Endothelial cell of umbilical vein (primary cell): ENCODE measurements at regions not wholly inside any gene's neighbourhood (a gene's known extent, or its start where the extent isn't known, plus 50 kb on each side); places are given as distances from the start of the nearest gene placed in this dataset.

Experiments used
- BruUV-seq: library from RNA; stranded (reverse); fragments of 400-500 nt; replicated peaks from 2 replicates; lab custom pipeline; 2021; lab: Mats Ljungman, UMichigan
- CTCF ChIA-PET: fragments of 300-600, 350-600 bp; sonication (Branson Sonifier 250); formaldehyde crosslinking; loops from one replicate; lab custom pipeline; 2021; ENCODE audit warnings: antibody characterized with exemption, inconsistent platforms; lab: Charles Lee
- POLR2A ChIA-PET: fragments of 300-600, 350-600 bp; sonication (Branson Sonifier 250); formaldehyde crosslinking; loops from one replicate; lab custom pipeline; 2021; ENCODE audit warnings: antibody characterized with exemption, inconsistent platforms; lab: Charles Lee
- DNase-seq: peaks from one replicate; pipeline ENCODE4 v3.0.0-alpha.2; 2011; ENCODE audit warnings: low read depth, low spot score
- FAIRE-seq: peaks from 2 replicates; lab custom pipeline; 2011; peaks lifted over from hg19 to GRCh38; lab: Jason Lieb, UNC
- H2AFZ ChIP-seq: 2 replicates; pipeline ENCODE4 v1.6.0; 2012; ENCODE audit warnings: low read depth, low read length, control low read depth, inconsistent platforms
- H3K27ac ChIP-seq: 2 replicates; pipeline ENCODE4 v1.5.1; 2011; ENCODE audit warnings: low read depth, mild to moderate bottlenecking, control low read depth, low read length, moderate library complexity; ENCODE audit not compliant: insufficient read depth
- H3K27me3 ChIP-seq, 2 experiments: 2 replicates each; pipeline versions ENCODE4 v1.6.0 to v1.6.1; 2011; ENCODE audit warnings: low read length in 2 of 2, mixed read lengths in 1 of 2; ENCODE audit not compliant: control insufficient read depth in 2 of 2, insufficient read depth in 2 of 2
- H3K36me3 ChIP-seq, 2 experiments: 2 replicates in 1 of 2; 3 replicates in 1 of 2; pipeline ENCODE4 v1.5.1; 2011; ENCODE audit warnings: low read length in 2 of 2, mild to moderate bottlenecking in 1 of 2, moderate library complexity in 1 of 2; ENCODE audit not compliant: control insufficient read depth in 2 of 2, insufficient read depth in 2 of 2; ENCODE audit errors: extremely low read depth in 1 of 2
- H3K4me1 ChIP-seq: 3 replicates; pipeline ENCODE4 v1.5.1; 2011; ENCODE audit warnings: mild to moderate bottlenecking, low read length; ENCODE audit not compliant: control insufficient read depth, insufficient read depth; ENCODE audit errors: extremely low read depth
- H3K4me2 ChIP-seq: 2 replicates; pipeline ENCODE4 v1.6.1; 2011; ENCODE audit warnings: low read length, control low read depth, mixed read lengths; ENCODE audit not compliant: insufficient read depth
- H3K4me3 ChIP-seq, 3 experiments: fragments of 200-600 bp in 1 of 3; sonication (generic), shearing (Covaris generic) in 1 of 3; replicated peaks in 1 of 3; 2 replicates each; pipeline ENCODE4 v1.5.1; 2011 to 2016; ENCODE audit warnings: control low read depth in 3 of 3, low read length in 3 of 3, mild to moderate bottlenecking in 2 of 3, inconsistent platforms in 1 of 3, low read depth in 1 of 3, moderate library complexity in 1 of 3; ENCODE audit not compliant: insufficient read depth in 1 of 3
- H3K79me2 ChIP-seq: 2 replicates; pipeline ENCODE4 v1.6.0; 2012; ENCODE audit warnings: low read length, inconsistent platforms; ENCODE audit not compliant: control insufficient read depth, insufficient read depth
- H3K9ac ChIP-seq: replicated peaks from 2 replicates; pipeline ENCODE3; 2011; ENCODE audit warnings: low read length, control low read depth; ENCODE audit not compliant: insufficient read depth; ENCODE audit errors: extremely low read depth
- H3K9me1 ChIP-seq: replicated peaks from 3 replicates; pipeline ENCODE4 v1.6.0; 2011; ENCODE audit warnings: mild to moderate bottlenecking, low read length; ENCODE audit not compliant: control insufficient read depth, insufficient read depth; ENCODE audit errors: extremely low read depth
- H3K9me3 ChIP-seq: replicated peaks from 2 replicates; pipeline ENCODE4 v1.5.1; 2012; ENCODE audit warnings: low read length, inconsistent platforms; ENCODE audit not compliant: control insufficient read depth, insufficient read depth
- H4K20me1 ChIP-seq: replicated peaks from 2 replicates; pipeline ENCODE3; 2011; ENCODE audit warnings: mild to moderate bottlenecking, low read length; ENCODE audit not compliant: control insufficient read depth, insufficient read depth; ENCODE audit errors: extremely low read depth
- CTCF ChIP-seq, 2 donors: IDR thresholded peaks; 1 replicate in 1 of 2; 2 replicates in 1 of 2; pipeline ENCODE4 v1.5.1; 2011; ENCODE audit warnings: low read length in 2 of 2, mild to moderate bottlenecking in 2 of 2, moderate library complexity in 2 of 2, control low read depth in 1 of 2, inconsistent platforms in 1 of 2, low read depth in 1 of 2; ENCODE audit not compliant: insufficient read depth in 1 of 2; ENCODE audit errors: extremely low read depth in 1 of 2
- EZH2 ChIP-seq: IDR thresholded peaks from 2 replicates; pipeline ENCODE4 v1.6.1; 2012; ENCODE audit warnings: borderline replicate concordance, low read depth, mild to moderate bottlenecking, moderate library complexity, low read length, inconsistent platforms; ENCODE audit not compliant: severe bottlenecking
- MAX ChIP-seq: IDR thresholded peaks from 2 replicates; pipeline ENCODE4 v1.6.1; 2011; ENCODE audit not compliant: insufficient read depth, insufficient read length
- POLR2A ChIP-seq: IDR thresholded peaks from 2 replicates; pipeline ENCODE4 v1.6.1; 2012; ENCODE audit warnings: low read depth, mild to moderate bottlenecking, control low read depth, low read length
- POLR2AphosphoS5 ChIP-seq: IDR thresholded peaks from 2 replicates; pipeline ENCODE4 v1.6.1; 2012; ENCODE audit warnings: low read depth, mild to moderate bottlenecking, control low read depth, low read length, moderate library complexity; ENCODE audit not compliant: insufficient read depth
- dilution Hi-C: fragments of 300-500 bp; cut with MboI; formaldehyde crosslinking; loops from one replicate; pipeline ENCODE4 v1.15.0; 2019; ENCODE audit warnings: low sequenced_read_pairs; ENCODE audit not compliant: extremely low pct_ligation_motif_present
- intact Hi-C: fragments of 100-400 bp; cut with micrococcal nuclease; formaldehyde crosslinking; loops from one replicate; pipeline ENCODE4 v1.10.0; 2022

GRCh38 chr6:119865466-119866350, 516.1 kb upstream of the MAN1A1 start:
- no peaks in the 10 kb centered on the region for H3K79me2 ChIP-seq
- no peaks in the 10 kb centered on the region for H4K20me1 ChIP-seq
- H3K9me3 ChIP-seq, result no peaks in the 10 kb centered on the region
- H3K4me3 ChIP-seq, result no peak overlapping the region
- no peak overlapping the region for H3K9ac ChIP-seq
- H3K4me2 ChIP-seq, result no peak overlapping the region
- CTCF ChIA-PET, result no interaction called here
- H3K4me1 ChIP-seq, result no peaks in the 10 kb centered on the region
- H3K36me3 ChIP-seq, result no peaks in the 10 kb centered on the region
- H3K27me3 ChIP-seq, result no peaks in the 10 kb centered on the region
- TF ChIP-seq CTCF (IDR thresholded peaks at IDR 0.05; ENCODE audit: extremely low read depth in 1 of 2, insufficient read depth in 1 of 2, low read depth in 1 of 2, low read length in 2 of 2) (no peak), EZH2 (no peak), POLR2A (no peak), POLR2AphosphoS5 (no peak), MAX (no peak)
- H2AFZ ChIP-seq, result no peak overlapping the region
- no peak for FAIRE-seq
- dilution Hi-C loops, result no loop called here
- intact Hi-C loops, result no loop called here
- BruUV-seq, result no TSS peak
- H3K27ac ChIP-seq, result no peak overlapping the region
- POLR2A ChIA-PET, result no interaction called here
- DNase-seq, result no peak
- no peaks in the 10 kb centered on the region for H3K9me1 ChIP-seq
